ENCODE measurements at regions not wholly inside any gene's neighbourhood (a gene's known extent, or its start where the extent isn't known, plus 50 kb on each side); places are given as distances from the start of the nearest gene placed in this dataset.

GRCh38 chr2:149652926-149653325 lies 65.4 kb upstream of the MMADHC start:
- Histone ChIP-seq H3K36me3 (ENCODE audit: control insufficient read depth, insufficient read depth, low read length) (no peaks in the 10 kb centered on the region), H3K4me3 (ENCODE audit: low read length) (no peak overlapping the region), H3K27ac (ENCODE audit: low read length) (no peak overlapping the region), H3K9me3 (ENCODE audit: control insufficient read depth, insufficient read depth, low read length) (no peaks in the 10 kb centered on the region), H3K27me3 (ENCODE audit: control insufficient read depth, insufficient read depth, low read length) (no peaks in the 10 kb centered on the region), H3K4me1 (ENCODE audit: control insufficient read depth, insufficient read depth, low read length) (peaks cover 1% of the 10 kb centered on the region; the same call in 1 of the 2 replicates)
- DNase-seq (ENCODE audit: low read depth, low spot score), result no peak
- 100% methylated on average over 1 of the region's 2 CpGs for WGBS (ENCODE audit: insufficient coverage, insufficient read length)

GRCh38 chr2:149652526-149652925 lies 65.0 kb upstream of the MMADHC start:
- DNase-seq (ENCODE audit: low read depth, low spot score), result no peak
- H3K4me1 ChIP-seq (ENCODE audit: control insufficient read depth, insufficient read depth, low read length), result peaks cover 1% of the 10 kb centered on the region; the same call in 1 of the 2 replicates
- no peaks in the 10 kb centered on the region for H3K36me3 ChIP-seq (ENCODE audit: control insufficient read depth, insufficient read depth, low read length)
- H3K4me3 ChIP-seq (ENCODE audit: low read length), result no peak overlapping the region
- H3K27me3 ChIP-seq (ENCODE audit: control insufficient read depth, insufficient read depth, low read length), result no peaks in the 10 kb centered on the region
- H3K27ac ChIP-seq (ENCODE audit: low read length), result no peak overlapping the region
- H3K9me3 ChIP-seq (ENCODE audit: control insufficient read depth, insufficient read depth, low read length), result no peaks in the 10 kb centered on the region
- WGBS (ENCODE audit: insufficient coverage, insufficient read length), result no CpG with 5 or more reads among the region's 3 CpGs

GRCh38 chr2:149651229-149651628 lies 63.7 kb upstream of the MMADHC start:
- Histone ChIP-seq H3K27ac (ENCODE audit: low read length) (no peak overlapping the region), H3K27me3 (ENCODE audit: control insufficient read depth, insufficient read depth, low read length) (no peaks in the 10 kb centered on the region), H3K36me3 (ENCODE audit: control insufficient read depth, insufficient read depth, low read length) (no peaks in the 10 kb centered on the region), H3K4me3 (ENCODE audit: low read length) (no peak overlapping the region), H3K9me3 (ENCODE audit: control insufficient read depth, insufficient read depth, low read length) (no peaks in the 10 kb centered on the region), H3K4me1 (ENCODE audit: control insufficient read depth, insufficient read depth, low read length) (peaks cover 1% of the 10 kb centered on the region; the same call in 1 of the 2 replicates)
- DNase-seq (ENCODE audit: low read depth, low spot score), result no peak
- no CpG with 5 or more reads among the region's 6 CpGs for WGBS (ENCODE audit: insufficient coverage, insufficient read length)

GRCh38 chr2:149650006-149650405 lies 62.4 kb upstream of the MMADHC start:
- no peak overlapping the region for H3K4me3 ChIP-seq (ENCODE audit: low read length)
- H3K36me3 ChIP-seq (ENCODE audit: control insufficient read depth, insufficient read depth, low read length), result no peaks in the 10 kb centered on the region
- H3K4me1 ChIP-seq (ENCODE audit: control insufficient read depth, insufficient read depth, low read length), result peaks cover 1% of the 10 kb centered on the region; the same call in 1 of the 2 replicates
- WGBS (ENCODE audit: insufficient coverage, insufficient read length), result no CpG with 5 or more reads among the region's 1 CpG
- H3K27me3 ChIP-seq (ENCODE audit: control insufficient read depth, insufficient read depth, low read length), result no peaks in the 10 kb centered on the region
- H3K9me3 ChIP-seq (ENCODE audit: control insufficient read depth, insufficient read depth, low read length), result no peaks in the 10 kb centered on the region
- no peak overlapping the region for H3K27ac ChIP-seq (ENCODE audit: low read length)
- DNase-seq (ENCODE audit: low read depth, low spot score), result no peak

- Histone ChIP-seq H3K4me3 (ENCODE audit: low read length) (no peak overlapping the region), H3K9me3 (ENCODE audit: control insufficient read depth, insufficient read depth, low read length) (no peaks in the 10 kb centered on the region), H3K36me3 (ENCODE audit: control insufficient read depth, insufficient read depth, low read length) (no peaks in the 10 kb centered on the region), H3K4me1 (ENCODE audit: control insufficient read depth, insufficient read depth, low read length) (no peaks in the 10 kb centered on the region), H3K27ac (ENCODE audit: low read length) (no peak overlapping the region), H3K27me3 (ENCODE audit: control insufficient read depth, insufficient read depth, low read length) (no peaks in the 10 kb centered on the region)
- no peak for DNase-seq (ENCODE audit: low read depth, low spot score)
- no CpG with 5 or more reads among the region's 3 CpGs for WGBS (ENCODE audit: insufficient coverage, insufficient read length)
These were observed 60.9 kb upstream of the MMADHC start for GRCh38 chr2:149648282-149649030.

- Histone ChIP-seq H3K27me3 (ENCODE audit: control insufficient read depth, insufficient read depth, low read length) (no peaks in the 10 kb centered on the region), H3K27ac (ENCODE audit: low read length) (no peak overlapping the region), H3K9me3 (ENCODE audit: control insufficient read depth, insufficient read depth, low read length) (no peaks in the 10 kb centered on the region), H3K4me3 (ENCODE audit: low read length) (no peak overlapping the region), H3K4me1 (ENCODE audit: control insufficient read depth, insufficient read depth, low read length) (no peaks in the 10 kb centered on the region), H3K36me3 (ENCODE audit: control insufficient read depth, insufficient read depth, low read length) (no peaks in the 10 kb centered on the region)
- DNase-seq (ENCODE audit: low read depth, low spot score), result no peak
These were observed 57.8 kb upstream of the MMADHC start for GRCh38 chr2:149645391-149645790.
